HG03520 (cell line): ENCODE measurements at regions not wholly inside any gene's neighbourhood (a gene's known extent, or its start where the extent isn't known, plus 50 kb on each side); places are given as distances from the start of the nearest gene placed in this dataset.
"Not testable (repeated sequence)": the region's sequence is repeated elsewhere in the genome, so short reads cannot be mapped to it uniquely, and the experiment has no call there.

Experiments used
- ATAC-seq: cut with Tn5 transposase; IDR thresholded peaks from one replicate; pipeline ENCODE4 v1.9.1; 2021; ENCODE audit warnings: mild to moderate bottlenecking, moderate library complexity; ENCODE audit not compliant: unreplicated experiment

DNA sequence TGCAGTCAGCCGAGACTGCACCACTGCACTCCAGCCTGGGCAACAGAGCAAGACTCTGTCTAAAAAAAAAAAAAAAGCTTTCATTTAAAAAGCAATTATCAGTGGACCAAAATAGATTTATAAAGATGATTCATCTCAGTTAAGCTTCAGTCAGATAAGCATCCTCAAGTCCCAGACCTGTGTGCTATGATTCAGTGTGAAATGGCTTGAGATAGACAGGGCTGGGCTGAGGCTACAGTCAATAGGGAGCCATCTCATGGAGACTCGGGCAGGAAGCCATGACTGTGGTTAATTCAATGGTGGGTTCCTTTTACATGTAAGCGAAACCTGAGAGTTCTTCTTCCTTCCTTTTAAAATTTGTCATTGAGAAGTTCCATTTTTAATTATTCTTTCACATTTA, 276.0 kb downstream of the TFAP2A start:
- no peak for ATAC-seq

DNA sequence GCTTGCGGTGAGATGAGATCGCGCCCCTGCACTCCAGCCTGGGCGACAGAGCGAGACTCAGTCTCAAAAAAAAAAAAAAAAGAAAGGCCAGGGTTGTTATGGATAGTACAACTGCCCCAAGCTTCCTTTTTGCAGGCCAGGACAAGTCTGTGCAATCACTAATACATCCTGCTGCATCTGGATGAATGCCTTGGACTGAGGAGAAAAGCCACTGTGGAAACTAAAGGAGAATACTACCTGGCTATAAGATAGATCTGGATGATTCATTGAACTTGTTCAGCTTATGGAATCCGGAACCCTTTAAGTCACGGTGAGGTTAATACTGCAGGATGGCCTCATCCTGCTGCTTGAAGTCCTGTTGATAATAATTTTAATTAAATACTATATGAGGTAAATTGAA, 278.2 kb downstream of the TFAP2A start:
- ATAC-seq: no peak

DNA sequence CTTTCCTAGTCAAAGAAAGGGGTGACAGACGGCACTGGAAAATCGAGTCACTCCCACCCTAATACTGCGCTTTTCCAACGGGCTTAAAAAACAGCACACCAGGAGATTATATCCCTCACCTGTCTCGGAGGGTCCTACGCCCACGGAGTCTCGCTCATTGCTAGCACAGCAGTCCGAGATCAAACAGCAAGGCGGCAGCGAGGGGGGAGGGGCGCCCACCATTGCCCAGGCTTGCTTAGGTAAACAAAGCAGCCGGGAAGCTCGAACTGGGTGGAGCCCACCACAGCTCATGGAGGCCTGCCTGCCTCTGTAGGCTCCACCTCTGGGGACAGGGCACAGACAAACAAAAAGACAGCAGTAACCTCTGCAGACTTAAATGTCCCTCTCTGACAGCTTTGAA, 280.7 kb downstream of the TFAP2A start:
- not testable (repeated sequence) for ATAC-seq

DNA sequence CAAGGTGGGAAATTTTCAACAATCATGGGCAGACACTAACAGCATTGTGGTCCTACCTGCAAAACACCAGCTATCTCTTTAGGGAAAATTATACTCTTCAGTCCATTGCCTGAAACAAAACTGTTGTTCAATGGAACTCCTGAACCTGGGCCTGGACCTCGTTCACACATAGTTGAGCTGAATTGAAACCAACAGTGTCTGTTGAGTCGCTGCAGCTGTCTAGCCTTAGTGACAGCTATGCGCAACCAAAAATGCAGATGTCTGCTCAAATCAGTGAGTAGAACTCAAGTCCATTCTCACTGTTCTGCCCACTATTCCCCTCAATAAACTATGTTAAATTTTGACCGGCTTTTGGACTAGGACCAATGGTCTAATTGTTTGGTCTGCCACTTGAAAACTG, 286.2 kb downstream of the TFAP2A start:
- no peak for ATAC-seq

DNA sequence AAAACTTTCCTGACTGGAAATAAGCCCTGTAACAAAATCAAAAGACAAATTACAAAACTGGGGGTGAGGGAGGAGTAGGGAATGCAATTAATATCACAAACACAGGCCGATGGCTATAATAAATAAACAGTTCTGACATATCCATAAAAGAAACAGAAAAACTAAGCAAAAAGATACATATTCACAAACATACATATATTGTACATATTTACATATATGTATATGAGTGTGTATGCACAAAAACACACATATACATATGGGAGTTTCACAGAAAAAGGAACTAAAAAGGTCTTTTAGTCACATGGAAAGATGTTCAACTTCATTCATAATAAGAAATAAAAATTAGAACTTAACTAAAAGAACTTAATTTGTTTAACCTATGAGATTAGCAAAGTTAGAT, 292.7 kb downstream of the TFAP2A start:
- ATAC-seq: no peak

DNA sequence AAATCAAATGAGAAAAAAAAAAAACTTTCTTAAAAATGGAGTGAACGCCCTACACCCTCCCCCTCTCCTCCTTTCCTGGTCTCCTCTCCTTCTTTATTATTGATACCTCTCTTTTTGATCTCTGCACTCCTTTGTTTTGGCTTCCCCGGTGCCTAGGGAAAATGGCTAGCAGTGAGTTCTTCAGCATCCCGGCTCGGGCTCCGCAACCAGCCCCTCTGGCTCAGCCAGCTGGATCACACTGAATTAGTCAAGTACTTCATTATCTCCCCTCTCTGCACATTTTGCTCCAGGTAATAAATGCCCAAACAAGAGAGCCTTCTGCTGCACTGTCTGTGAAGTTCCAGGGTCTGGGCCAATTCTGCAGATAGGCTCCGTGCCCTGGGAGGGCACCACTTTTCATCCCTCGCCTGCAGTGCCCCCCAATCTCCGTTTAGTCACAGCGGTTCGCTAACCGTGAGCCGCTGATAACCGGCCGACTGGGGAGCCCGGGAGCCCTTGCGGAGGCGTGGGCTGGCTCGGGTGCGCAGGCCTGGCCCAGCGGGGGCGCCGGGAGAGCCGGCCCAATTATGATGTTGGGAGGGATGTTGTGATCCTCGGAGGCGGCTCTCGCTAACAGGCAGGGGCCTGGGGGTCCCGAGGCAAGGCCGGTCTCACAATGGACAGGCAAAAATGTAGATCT, 301.9 kb downstream of the TFAP2A start:
- no peak for ATAC-seq

DNA sequence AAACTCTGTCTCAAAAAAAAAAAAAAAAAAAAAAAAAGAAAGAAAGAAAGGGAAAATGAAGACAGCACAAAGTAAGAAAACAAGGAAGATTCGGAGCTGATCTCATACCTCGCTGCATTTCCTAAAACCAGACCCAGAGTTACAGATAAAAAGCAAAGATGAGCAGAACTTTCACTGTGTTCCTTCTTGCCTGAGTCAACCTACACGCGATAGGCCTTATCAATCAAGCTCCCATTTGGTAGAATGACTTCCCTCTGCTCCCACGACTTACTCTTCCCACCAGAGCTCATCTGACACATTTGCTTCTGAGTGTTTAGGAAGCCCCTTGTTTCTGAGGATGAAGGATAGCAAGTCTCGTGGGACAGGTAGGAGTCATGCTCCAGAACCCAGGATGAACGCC, 302.9 kb downstream of the TFAP2A start:
- ATAC-seq: no peak

DNA sequence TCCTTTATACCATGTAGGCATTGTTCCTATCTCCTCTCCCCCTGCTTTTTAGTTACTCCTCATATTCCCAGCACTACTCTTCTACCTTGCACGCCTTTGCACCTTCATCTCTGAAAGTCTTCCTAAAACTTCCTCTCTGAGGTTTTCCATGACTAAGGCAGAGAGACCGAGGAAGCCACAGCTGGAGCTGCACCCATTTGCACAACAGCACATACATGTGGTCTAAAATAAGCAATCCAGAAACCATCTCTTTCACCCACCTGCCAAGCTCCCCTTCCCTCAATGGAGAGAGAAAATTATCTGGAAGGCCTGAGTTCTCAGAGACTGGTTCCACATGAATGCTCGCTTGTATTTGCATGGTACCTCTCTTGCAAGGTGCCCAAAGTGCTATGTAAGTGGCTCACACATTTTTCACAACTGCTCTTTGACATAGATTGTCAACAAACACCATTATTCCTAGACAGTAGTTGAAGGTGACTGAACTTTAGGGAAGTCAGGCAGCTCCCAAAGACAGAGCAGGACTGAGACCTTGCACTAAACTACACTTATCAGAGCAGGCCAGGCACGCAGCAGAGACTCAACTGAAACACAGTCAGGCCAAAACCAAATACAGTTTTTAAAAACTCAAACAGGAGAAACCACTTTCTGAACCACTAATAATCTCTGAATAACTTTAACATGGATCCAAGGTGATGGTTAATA, 313.2 kb downstream of the TFAP2A start:
- no peak for ATAC-seq

DNA sequence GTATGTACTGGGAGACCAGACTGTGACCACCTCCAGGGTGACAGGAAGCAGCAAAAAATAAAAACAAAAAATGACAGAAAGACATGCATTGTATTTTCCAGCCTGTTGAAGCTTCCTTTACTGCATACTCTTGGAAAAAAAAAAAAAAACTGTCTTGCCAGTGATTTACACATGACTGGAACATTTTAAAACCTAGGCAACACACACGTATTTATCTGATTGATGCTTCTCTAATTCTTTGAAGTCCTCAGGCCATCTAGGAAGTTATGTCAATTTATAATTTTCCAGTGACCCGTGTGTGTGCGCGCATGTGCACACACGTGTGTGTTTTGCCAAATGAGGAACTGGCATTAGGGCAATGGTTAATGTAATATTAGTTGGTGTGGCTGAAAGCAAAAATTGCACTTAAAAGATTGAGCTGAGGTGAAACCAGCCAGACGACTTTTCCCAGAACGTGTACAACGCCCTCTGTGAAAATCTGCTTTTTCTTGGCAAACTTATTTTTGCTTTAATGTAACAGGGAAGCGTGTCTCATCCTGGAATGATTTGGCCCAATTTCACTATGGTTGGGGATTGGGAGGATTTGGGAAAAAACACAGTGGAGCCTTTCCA, 315.2 kb downstream of the TFAP2A start:
- ATAC-seq: no peak

DNA sequence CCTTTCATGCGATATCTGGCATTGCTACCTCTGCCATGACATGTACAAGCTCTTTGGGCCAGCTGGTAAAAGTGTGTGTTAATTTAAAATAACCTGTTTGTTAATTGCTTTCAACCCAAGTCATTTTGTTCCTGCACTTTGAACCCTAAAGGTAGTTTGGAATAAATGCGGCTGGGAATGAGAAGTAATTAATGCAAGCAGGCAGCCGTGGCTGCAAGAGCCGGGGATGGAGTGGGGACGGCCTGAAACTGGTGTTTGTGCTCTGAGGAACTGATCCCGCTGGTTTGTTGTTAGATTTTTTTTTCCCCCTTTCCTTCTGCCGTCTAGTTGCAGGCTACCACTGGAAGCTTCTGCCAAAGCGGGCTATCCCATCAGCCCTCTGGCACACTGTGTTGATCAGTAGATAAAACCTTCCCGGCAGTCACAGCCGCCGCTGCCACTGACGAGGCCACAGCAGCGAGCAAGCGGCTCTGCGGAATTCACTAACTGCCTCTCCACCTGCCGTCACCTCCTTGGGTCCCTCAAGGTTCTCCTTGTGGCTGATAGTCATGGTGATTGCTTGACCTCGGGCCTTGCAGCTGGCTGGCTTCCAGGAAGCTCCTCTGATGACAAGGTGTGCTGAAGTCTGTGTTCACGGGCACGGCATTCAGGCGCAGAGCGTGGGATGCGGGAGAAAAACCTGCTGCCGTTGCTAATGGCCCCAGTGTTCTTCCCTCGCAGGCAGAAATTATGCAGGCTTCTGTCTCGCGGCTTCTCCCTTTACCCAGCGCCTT, 315.9 kb downstream of the TFAP2A start:
- ATAC-seq: no peak

DNA sequence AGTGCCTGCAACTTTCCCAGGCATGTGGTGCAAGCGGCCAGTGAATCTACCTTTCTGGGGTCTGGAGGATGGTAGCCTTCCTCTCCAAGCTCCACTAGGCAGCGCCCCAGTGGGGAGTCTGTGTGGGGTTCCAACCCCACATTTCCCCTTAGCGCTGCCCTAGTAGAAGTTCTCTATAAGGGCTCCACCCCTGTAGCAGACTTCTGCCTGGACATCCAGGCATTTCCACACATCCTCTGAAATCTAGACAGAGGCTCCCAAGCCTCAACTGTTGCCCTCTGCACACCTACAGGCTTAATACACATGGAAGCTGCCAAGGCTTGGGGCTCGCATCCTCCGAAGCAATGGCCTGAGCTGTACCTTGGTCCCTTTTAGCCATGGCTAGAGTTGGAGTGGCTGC, 321.6 kb downstream of the TFAP2A start:
- no peak for ATAC-seq

DNA sequence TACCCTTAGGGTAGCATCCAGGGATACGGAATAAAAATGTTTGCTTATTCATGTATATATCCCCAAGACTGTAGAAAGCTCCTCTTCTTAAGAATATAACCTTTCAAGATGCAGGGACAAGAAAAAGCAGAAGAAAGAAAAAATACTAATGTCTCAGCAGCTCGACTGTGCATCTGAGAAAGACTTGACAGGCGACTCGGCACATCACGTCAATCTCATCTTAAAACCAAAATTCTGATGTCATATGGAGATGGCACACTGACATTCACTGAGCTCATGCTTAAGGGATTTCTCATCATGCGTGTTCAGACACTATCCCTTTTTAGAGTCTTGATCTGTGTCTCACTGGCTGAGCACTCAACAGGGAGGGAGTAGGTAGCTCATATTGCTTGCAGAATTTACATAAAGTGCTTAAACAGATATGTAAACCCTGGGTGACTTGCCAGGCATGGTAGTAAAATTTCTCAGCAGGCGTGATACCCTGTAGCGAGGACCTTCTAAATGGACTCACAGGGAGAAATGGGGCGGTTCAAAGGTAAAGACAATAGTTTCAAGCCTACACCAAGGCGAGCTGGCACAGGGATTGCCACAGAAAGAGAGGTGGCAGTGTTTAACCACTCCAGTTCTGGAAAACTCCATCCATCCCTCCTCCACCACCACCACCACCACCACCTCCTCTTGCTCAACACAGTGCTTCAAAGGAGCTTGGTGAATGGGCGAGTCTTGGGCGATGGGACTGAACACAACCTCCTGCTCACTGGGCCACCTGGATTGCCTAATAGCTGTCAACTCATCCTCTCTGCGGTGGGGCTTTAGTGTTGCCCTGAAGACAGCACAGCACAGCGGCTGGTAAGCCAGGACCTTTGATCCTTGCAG, 330.5 kb downstream of the TFAP2A start:
- no peak for ATAC-seq

DNA sequence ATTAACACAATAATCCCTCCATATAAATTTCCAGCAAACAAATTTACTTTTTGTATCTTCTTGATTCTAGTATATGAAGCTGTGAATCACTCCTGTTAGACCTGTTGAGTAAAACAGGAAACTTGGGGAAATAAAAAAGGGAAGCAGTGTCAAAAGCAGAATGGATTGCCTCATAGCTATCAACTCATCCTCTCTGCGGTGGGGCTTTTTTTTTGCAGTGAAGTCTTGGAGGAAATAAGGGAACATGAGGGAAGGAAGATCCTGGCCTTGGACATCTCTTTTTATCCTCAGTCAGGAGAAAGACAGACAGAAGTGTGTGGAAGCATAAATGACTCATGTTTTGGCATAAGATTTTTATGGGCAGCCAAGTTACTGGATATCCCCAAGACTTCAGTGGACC, 332.5 kb downstream of the TFAP2A start:
- ATAC-seq: no peak

DNA sequence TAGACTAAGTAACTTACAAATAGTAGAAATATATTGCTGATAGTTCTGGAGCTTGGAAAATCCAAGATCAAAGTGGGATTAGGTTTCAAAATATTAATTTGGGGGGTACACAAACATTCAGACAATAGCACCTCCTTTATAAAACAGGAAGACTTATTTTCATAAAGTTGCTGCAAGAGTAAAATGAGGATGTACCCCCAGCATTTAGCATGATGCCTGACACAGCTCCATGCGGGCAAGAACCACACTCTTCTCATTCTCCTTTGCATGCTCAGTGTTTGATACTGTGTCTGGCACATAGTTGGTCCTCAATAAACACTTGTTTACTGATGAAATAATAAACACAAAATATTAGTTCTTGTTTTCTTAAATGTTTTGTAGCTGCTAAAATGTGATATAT, 332.9 kb downstream of the TFAP2A start:
- ATAC-seq: no peak

DNA sequence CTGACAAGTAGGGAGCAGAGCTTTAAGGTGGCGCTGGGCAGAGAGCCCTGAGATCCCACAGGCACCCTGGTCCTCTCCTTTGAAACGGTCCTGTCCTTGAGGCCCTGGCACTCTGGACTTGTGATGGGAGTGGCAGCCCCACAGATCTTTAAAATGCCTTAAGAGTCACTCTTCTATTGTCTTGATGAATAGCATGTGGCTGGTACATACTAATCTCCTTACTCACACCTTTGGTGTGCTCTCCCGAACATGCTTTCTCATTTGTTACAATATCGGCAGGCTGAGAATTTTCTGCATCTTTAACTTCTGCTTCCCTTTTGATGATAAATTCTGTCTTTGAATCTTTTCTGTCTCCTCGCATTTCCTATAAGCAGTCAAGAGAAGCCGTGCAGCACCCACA, 333.8 kb downstream of the TFAP2A start:
- no peak for ATAC-seq

DNA sequence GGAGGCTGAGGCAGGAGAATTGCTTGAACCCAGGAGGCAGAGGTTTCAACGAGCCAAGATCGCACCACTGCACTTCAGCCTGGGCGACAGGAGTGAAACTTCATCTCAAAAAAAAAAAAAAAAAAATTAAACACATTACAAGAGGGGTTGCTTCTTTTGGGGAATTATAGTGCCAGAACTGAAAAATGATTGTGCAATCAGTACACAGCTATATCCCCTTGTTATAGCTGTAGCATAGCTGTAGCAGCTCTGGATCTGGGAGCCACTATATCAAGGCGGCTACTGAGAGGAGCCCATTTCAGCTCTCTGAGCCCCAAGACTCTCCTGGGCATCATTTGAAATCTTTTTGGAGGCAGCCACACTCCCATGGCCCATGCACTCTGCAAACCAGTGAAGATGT, 334.3 kb downstream of the TFAP2A start:
- no peak for ATAC-seq

DNA sequence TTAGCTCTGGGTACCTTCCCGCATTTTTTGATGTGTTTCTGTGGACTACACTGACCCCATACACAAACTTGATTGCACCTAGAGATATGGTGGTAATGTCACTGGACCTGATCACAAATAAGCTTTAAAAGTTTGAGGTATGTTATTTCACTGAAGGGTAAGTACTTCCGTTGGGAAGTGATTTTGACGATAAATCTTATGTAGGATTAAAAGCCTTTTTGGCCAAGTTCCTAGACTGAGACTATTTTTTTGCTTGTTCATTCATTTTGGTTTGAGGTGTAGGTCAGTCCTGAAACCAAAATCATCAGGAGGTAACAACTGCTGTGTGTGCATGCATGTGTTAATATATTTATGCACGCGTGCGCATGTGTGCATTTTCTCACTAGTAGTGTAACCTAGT, 336.3 kb downstream of the TFAP2A start:
- no peak for ATAC-seq

DNA sequence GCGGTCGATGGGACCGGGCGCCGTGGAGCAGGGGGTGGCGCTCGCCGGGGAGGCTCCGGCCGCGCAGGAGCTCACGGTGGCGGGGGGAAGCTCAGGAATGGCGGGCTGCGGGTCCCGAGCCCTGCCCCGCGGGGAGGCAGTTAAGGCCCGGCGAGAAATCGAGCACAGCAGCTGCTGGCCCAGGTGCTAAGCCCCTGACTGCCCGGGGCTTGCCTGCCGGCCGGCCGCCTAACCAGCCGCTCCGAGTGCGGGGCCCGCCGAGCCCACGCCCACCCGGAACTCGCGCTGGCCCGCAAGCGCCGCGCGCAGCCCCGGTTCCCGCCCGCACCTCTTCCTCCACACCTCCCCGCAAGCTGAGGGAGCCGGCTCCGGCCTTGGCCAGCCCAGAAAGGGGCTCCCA, 340.1 kb downstream of the TFAP2A start:
- not testable (repeated sequence) for ATAC-seq

DNA sequence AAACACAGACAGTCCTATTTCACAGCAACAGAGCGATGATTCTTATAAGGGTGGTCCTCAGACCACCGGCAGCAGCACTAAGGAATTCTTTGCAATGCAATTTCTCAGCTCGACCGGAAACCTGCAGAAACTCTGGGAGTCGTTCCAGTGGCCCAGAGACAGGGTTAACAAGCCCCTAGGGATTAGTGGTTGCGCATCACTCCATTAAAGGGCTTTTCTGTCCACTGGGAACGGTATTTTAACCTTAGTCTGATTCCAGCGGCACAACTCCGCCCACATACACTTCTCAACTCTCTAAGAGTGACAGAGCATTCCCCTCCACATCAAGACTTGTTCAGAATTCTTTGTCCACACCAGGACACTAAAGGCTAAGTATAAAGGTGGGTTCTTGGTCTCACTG, 341.5 kb downstream of the TFAP2A start:
- ATAC-seq: no peak

DNA sequence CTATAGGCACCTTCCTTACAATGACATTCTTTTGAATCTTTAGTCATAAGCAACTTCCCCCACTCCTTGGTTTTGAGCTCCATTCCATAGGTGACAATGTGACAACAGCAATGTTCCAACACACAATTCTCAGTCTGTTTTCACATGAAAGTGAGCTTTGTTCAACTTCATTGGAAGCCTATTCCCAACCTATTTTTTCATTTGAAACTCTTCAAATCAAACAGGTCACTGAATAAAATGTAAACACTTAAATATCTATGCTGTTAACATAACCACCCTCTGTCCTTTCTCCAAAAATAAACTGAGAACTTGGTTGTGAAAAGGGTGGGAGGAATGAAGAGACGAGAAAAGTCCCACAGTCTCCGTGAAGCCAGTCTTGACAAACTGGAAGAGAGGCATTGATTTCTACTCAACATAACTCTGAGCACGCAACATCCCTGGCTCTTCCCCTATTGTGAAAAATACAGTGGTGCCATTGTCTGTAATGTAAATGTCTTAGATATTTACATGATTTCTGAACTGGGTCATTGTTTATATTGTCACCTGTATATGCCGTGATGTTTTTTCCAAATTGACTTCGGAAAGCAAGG, 343.1 kb downstream of the TFAP2A start:
- no peak for ATAC-seq
